ENCODE measurements at regions not wholly inside any gene's neighbourhood (a gene's known extent, or its start where the extent isn't known, plus 50 kb on each side); places are given as distances from the start of the nearest gene placed in this dataset.

GRCh38 chr9:120038342-120038741 lies 541.6 kb downstream of the CDK5RAP2 start:
- TF ChIP-seq EZH2 (IDR thresholded peaks at IDR 0.05; ENCODE audit: borderline replicate concordance, low read depth, low read length, poor library complexity, severe bottlenecking) (no peak), CTCF (conservative IDR thresholded peaks at IDR 0.05; ENCODE audit: low read depth, low read length) (no peak)
